ENCODE measurements at regions not wholly inside any gene's neighbourhood (a gene's known extent, or its start where the extent isn't known, plus 50 kb on each side); places are given as distances from the start of the nearest gene placed in this dataset.
"Not testable (repeated sequence)": the region's sequence is repeated elsewhere in the genome, so short reads cannot be mapped to it uniquely, and the experiment has no call there.

GRCh38 chrX:22534643-22535042, 261.9 kb downstream of the CBLL2 start:
- no peak for DNase-seq (ENCODE audit: low spot score)

- no peak for DNase-seq (ENCODE audit: low spot score)
These were observed 264.1 kb downstream of the CBLL2 start for GRCh38 chrX:22536746-22537304.

GRCh38 chrX:22538580-22538979, 265.9 kb downstream of the CBLL2 start:
- no peak for DNase-seq (ENCODE audit: low spot score)

- no peak for DNase-seq (ENCODE audit: low spot score)
These were observed 269.2 kb downstream of the CBLL2 start for GRCh38 chrX:22541926-22542325.

GRCh38 chrX:22542641-22543040, 269.9 kb downstream of the CBLL2 start:
- DNase-seq (ENCODE audit: low spot score): no peak

- no peak for DNase-seq (ENCODE audit: low spot score)
These were observed 286.8 kb downstream of the CBLL2 start for GRCh38 chrX:22559506-22559905.

- DNase-seq (ENCODE audit: low spot score): no peak
These were observed 302.6 kb downstream of the CBLL2 start for GRCh38 chrX:22575161-22575845.

GRCh38 chrX:22577181-22577580, 304.5 kb downstream of the CBLL2 start:
- DNase-seq (ENCODE audit: low spot score): no peak

- no peak for DNase-seq (ENCODE audit: low spot score)
These were observed 313.1 kb downstream of the CBLL2 start for GRCh38 chrX:22585831-22586230.

- DNase-seq (ENCODE audit: low spot score): no peak
These were observed 317.1 kb downstream of the CBLL2 start for GRCh38 chrX:22589845-22590244.

- DNase-seq (ENCODE audit: low spot score): no peak
These were observed 322.1 kb downstream of the CBLL2 start for GRCh38 chrX:22594766-22595165.

GRCh38 chrX:22603060-22603459, 330.3 kb downstream of the CBLL2 start:
- DNase-seq (ENCODE audit: low spot score): no peak

- not testable (repeated sequence) for DNase-seq (ENCODE audit: low spot score)
These were observed 336.7 kb downstream of the CBLL2 start for GRCh38 chrX:22609452-22609851.

GRCh38 chrX:22616867-22617266, 344.2 kb downstream of the CBLL2 start:
- no peak for DNase-seq (ENCODE audit: low spot score)

- DNase-seq (ENCODE audit: low spot score): no peak
These were observed 354.9 kb downstream of the CBLL2 start for GRCh38 chrX:22627576-22627975.

GRCh38 chrX:22628275-22628674, 355.6 kb downstream of the CBLL2 start:
- no peak for DNase-seq (ENCODE audit: low spot score)

GRCh38 chrX:22629105-22629725, 356.5 kb downstream of the CBLL2 start:
- no peak for DNase-seq (ENCODE audit: low spot score)

- no peak for DNase-seq (ENCODE audit: low spot score)
These were observed 361.4 kb downstream of the CBLL2 start for GRCh38 chrX:22634083-22634482.

GRCh38 chrX:22634751-22635150, 362.0 kb downstream of the CBLL2 start:
- DNase-seq (ENCODE audit: low spot score): no peak

GRCh38 chrX:22648281-22648680, 351.5 kb upstream of the DDX53 start:
- DNase-seq (ENCODE audit: low spot score): no peak

- DNase-seq (ENCODE audit: low spot score): no peak
These were observed 349.1 kb upstream of the DDX53 start for GRCh38 chrX:22650691-22651090.

- DNase-seq (ENCODE audit: low spot score): no peak
These were observed 347.2 kb upstream of the DDX53 start for GRCh38 chrX:22652596-22652995.

GRCh38 chrX:22660756-22661155, 339.0 kb upstream of the DDX53 start:
- DNase-seq (ENCODE audit: low spot score): no peak

- DNase-seq (ENCODE audit: low spot score): no peak
These were observed 337.0 kb upstream of the DDX53 start for GRCh38 chrX:22662776-22663175.

Data from germinal center (tissue), 1 donor.